Activated CD4-positive, alpha-beta memory T cell treated with anti-CD3 and anti-CD28 coated beads, Interleukin-2, amount 10 ng/mL, durations not matched to agents 7 days and 5 days (primary cell): ENCODE measurements at regions not wholly inside any gene's neighbourhood (a gene's known extent, or its start where the extent isn't known, plus 50 kb on each side); places are given as distances from the start of the nearest gene placed in this dataset.

Experiments
- CTCF ChIA-PET: fragments of 350-600 bp; sonication (Branson Sonifier 250); formaldehyde crosslinking; loops from one replicate; lab custom pipeline; 2021; ENCODE audit warnings: antibody characterized with exemption, inconsistent platforms; lab: Charles Lee
- POLR2A ChIA-PET: fragments of 350-600 bp; sonication (Branson Sonifier 250); formaldehyde crosslinking; loops from one replicate; lab custom pipeline; 2021; ENCODE audit warnings: antibody characterized with exemption; lab: Charles Lee
- DNase-seq: peaks from one replicate; pipeline ENCODE4 v3.0.0-alpha.2; 2020
- H3K27ac Mint-ChIP-seq: one replicate; pipeline ENCODE4 v1.8.0; 2021; ENCODE audit warnings: mild to moderate bottlenecking, mixed read lengths
- H3K27me3 Mint-ChIP-seq: one replicate; pipeline ENCODE4 v1.8.0; 2021; ENCODE audit warnings: mixed read lengths
- H3K36me3 Mint-ChIP-seq: one replicate; pipeline ENCODE4 v1.8.0; 2021; ENCODE audit warnings: low read depth, mixed read lengths
- H3K4me1 Mint-ChIP-seq: one replicate; pipeline ENCODE4 v1.8.0; 2021; ENCODE audit warnings: mixed read lengths
- H3K4me3 Mint-ChIP-seq: one replicate; pipeline ENCODE4 v1.8.0; 2021; ENCODE audit warnings: mild to moderate bottlenecking, mixed read lengths
- H3K9me3 Mint-ChIP-seq: one replicate; pipeline ENCODE4 v1.8.0; 2021; ENCODE audit warnings: mixed read lengths

GRCh38 chr12:54129028-54129903 lies 59.5 kb downstream of the SMUG1 start:
- H3K4me3 Mint-ChIP-seq, result no peak overlapping the region
- CTCF ChIA-PET, result no interaction called here
- no peak for DNase-seq
- no peaks in the 10 kb centered on the region for H3K9me3 Mint-ChIP-seq
- H3K27ac Mint-ChIP-seq, result no peak overlapping the region
- H3K27me3 Mint-ChIP-seq, result peaks cover 76% of the 10 kb centered on the region
- POLR2A ChIA-PET, result no interaction called here
- peaks cover 5% of the 10 kb centered on the region for H3K4me1 Mint-ChIP-seq
- no peaks in the 10 kb centered on the region for H3K36me3 Mint-ChIP-seq
